ENCODE measurements at regions not wholly inside any gene's neighbourhood (a gene's known extent, or its start where the extent isn't known, plus 50 kb on each side); places are given as distances from the start of the nearest gene placed in this dataset.

DNA sequence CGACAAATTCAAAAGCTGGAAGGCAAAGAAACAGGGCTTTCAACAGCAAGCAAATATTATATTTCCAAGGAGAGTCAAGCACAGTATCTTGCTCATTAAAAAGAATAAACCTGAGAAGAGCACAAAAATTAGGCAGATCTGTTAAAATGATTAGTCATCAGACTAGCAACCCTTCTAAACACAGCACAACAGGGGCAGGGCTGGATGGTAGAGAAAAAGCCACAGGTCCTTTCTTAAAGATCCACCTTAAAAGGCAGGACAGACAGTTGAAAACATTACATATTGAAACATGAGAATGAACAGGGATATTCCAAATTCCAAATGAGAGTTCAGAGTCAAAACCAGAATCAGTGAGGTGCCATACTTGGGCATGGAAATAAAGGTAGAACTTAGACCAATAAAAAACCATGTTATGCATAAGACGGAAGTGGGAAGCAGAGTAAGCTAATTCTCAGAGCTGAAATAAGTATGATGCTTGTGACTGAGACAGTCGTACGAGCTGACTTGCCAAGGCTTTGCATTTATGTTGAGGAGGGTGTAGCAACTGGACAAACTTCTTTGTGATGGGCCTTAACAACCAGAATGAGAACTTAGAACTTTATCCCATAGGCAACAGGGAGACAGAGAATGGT lies 126.9 kb upstream of the FAM9B start:
- Histone ChIP-seq H3K4me2 (ENCODE audit: low read length) (no peak overlapping the region), H3K27me3 (ENCODE audit: control insufficient read depth, insufficient read depth, low read length) (no peaks in the 10 kb centered on the region), H3K27ac (no peak overlapping the region), H3K4me3 (ENCODE audit: low read depth, low read length) (no peak overlapping the region), H3K4me1 (no peaks in the 10 kb centered on the region), H2AFZ (no peak overlapping the region), H3K9me3 (ENCODE audit: control insufficient read depth, low read length) (no peaks in the 10 kb centered on the region), H3K79me2 (no peaks in the 10 kb centered on the region), H3K36me3 (ENCODE audit: control insufficient read depth, insufficient read depth, low read length) (no peaks in the 10 kb centered on the region), H3K9ac (no peak overlapping the region)
- TF ChIP-seq, protein P1, sequence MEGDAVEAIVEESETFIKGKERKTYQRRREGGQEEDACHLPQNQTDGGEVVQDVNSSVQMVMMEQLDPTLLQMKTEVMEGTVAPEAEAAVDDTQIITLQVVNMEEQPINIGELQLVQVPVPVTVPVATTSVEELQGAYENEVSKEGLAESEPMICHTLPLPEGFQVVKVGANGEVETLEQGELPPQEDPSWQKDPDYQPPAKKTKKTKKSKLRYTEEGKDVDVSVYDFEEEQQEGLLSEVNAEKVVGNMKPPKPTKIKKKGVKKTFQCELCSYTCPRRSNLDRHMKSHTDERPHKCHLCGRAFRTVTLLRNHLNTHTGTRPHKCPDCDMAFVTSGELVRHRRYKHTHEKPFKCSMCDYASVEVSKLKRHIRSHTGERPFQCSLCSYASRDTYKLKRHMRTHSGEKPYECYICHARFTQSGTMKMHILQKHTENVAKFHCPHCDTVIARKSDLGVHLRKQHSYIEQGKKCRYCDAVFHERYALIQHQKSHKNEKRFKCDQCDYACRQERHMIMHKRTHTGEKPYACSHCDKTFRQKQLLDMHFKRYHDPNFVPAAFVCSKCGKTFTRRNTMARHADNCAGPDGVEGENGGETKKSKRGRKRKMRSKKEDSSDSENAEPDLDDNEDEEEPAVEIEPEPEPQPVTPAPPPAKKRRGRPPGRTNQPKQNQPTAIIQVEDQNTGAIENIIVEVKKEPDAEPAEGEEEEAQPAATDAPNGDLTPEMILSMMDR (IDR thresholded peaks at IDR 0.05): no peak

DNA sequence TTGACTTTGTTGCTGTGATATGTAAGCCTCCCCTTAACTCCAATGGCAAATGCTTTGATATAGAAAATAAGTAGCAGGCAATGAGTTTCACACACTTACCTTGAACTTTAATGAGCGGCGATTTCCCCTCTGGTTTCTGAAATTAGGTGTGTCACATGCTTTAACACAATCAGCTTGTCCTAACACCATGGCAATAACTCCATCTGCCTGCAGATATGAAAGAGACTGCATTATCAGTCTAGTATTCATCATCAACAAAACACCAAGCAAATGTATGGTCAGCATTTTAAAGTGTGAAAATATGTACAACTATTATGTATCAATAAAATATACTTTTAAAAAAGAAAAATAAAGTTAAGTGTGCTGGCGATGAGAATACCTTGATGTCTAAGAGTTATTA lies 128.8 kb upstream of the FAM9B start:
- TF ChIP-seq, protein P1 (IDR thresholded peaks at IDR 0.05): no peak
- Histone ChIP-seq H2AFZ (no peak overlapping the region), H3K27ac (no peak overlapping the region), H3K36me3 (ENCODE audit: control insufficient read depth, insufficient read depth, low read length) (no peaks in the 10 kb centered on the region), H3K4me3 (ENCODE audit: low read depth, low read length) (no peak overlapping the region), H3K9ac (no peak overlapping the region), H3K79me2 (no peaks in the 10 kb centered on the region), H3K4me2 (ENCODE audit: low read length) (no peak overlapping the region), H3K9me3 (ENCODE audit: control insufficient read depth, low read length) (no peaks in the 10 kb centered on the region), H3K4me1 (no peaks in the 10 kb centered on the region), H3K27me3 (ENCODE audit: control insufficient read depth, insufficient read depth, low read length) (no peaks in the 10 kb centered on the region)

- Histone ChIP-seq H3K27me3 (ENCODE audit: control insufficient read depth, insufficient read depth, low read length) (no peaks in the 10 kb centered on the region), H3K4me3 (ENCODE audit: low read depth, low read length) (no peak overlapping the region), H3K36me3 (ENCODE audit: control insufficient read depth, insufficient read depth, low read length) (no peaks in the 10 kb centered on the region), H3K4me1 (no peaks in the 10 kb centered on the region), H2AFZ (no peak overlapping the region), H3K9ac (no peak overlapping the region), H3K27ac (no peak overlapping the region), H3K4me2 (ENCODE audit: low read length) (no peak overlapping the region), H3K79me2 (no peaks in the 10 kb centered on the region), H3K9me3 (ENCODE audit: control insufficient read depth, low read length) (no peaks in the 10 kb centered on the region)
- TF ChIP-seq, protein P1 (IDR thresholded peaks at IDR 0.05): no peak
Observed at GRCh38 chrX:9163214-9163709, 129.3 kb upstream of the FAM9B start.

DNA sequence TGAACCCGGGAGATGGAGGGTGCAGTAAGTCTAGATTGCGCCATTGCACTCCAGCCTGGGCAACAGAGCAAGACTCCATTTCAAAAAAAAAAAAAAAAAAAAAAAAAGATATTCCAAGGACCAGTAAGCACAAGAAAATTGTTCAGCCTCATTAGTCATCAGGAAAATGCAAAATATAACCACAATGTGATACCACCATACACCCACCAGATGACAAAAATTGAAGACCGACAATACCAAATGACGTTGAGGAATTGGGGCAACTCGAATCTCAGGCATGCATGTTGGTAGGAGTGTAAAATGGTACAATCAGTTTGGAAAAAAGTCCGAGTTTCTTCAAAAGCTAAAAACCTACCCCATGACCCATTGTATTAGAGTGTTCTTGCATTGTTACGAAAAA lies 130.2 kb upstream of the FAM9B start:
- H3K4me1 ChIP-seq: no peaks in the 10 kb centered on the region
- H3K27me3 ChIP-seq (ENCODE audit: control insufficient read depth, insufficient read depth, low read length): no peaks in the 10 kb centered on the region
- H2AFZ ChIP-seq: no peak overlapping the region
- no peak overlapping the region for H3K27ac ChIP-seq
- H3K4me2 ChIP-seq (ENCODE audit: low read length): no peak overlapping the region
- TF ChIP-seq, protein P1 (IDR thresholded peaks at IDR 0.05): no peak
- H3K4me3 ChIP-seq (ENCODE audit: low read depth, low read length): no peak overlapping the region
- no peaks in the 10 kb centered on the region for H3K9me3 ChIP-seq (ENCODE audit: control insufficient read depth, low read length)
- no peaks in the 10 kb centered on the region for H3K79me2 ChIP-seq
- no peak overlapping the region for H3K9ac ChIP-seq
- H3K36me3 ChIP-seq (ENCODE audit: control insufficient read depth, insufficient read depth, low read length): no peaks in the 10 kb centered on the region

Measured in parathyroid adenoma (tissue), 2 donors.